Duodenal mucosa (tissue), 2 donors: ENCODE measurements at regions not wholly inside any gene's neighbourhood (a gene's known extent, or its start where the extent isn't known, plus 50 kb on each side); places are given as distances from the start of the nearest gene placed in this dataset.
"Not testable (repeated sequence)": the region's sequence is repeated elsewhere in the genome, so short reads cannot be mapped to it uniquely, and the experiment has no call there.

Experiments
- H3K27ac ChIP-seq: one replicate; pipeline ENCODE4 v1.7.0; 2013; ENCODE audit warnings: low read depth, low read length
- H3K27me3 ChIP-seq, 2 donors: one replicate each; pipeline ENCODE4 v1.7.0; 2013; ENCODE audit warnings: low read length in 2 of 2, control low read depth in 1 of 2; ENCODE audit not compliant: insufficient read depth in 2 of 2, control insufficient read depth in 1 of 2
- H3K36me3 ChIP-seq, 2 donors: one replicate each; pipeline ENCODE4 v1.7.0; 2013; ENCODE audit warnings: low read length in 2 of 2, control low read depth in 1 of 2; ENCODE audit not compliant: insufficient read depth in 2 of 2, control insufficient read depth in 1 of 2
- H3K4me1 ChIP-seq, 2 donors: one replicate each; pipeline ENCODE4 v1.7.0; 2013; ENCODE audit warnings: low read length in 2 of 2, control low read depth in 1 of 2; ENCODE audit not compliant: insufficient read depth in 2 of 2, control insufficient read depth in 1 of 2
- H3K4me3 ChIP-seq, 2 donors: one replicate each; pipeline ENCODE4 v1.7.0; 2013; ENCODE audit warnings: low read length in 2 of 2, low read depth in 1 of 2
- H3K9ac ChIP-seq, 2 donors: one replicate each; pipeline ENCODE4 v1.7.0; 2013; ENCODE audit warnings: low read length in 2 of 2, low read depth in 1 of 2
- H3K9me3 ChIP-seq, 2 donors: one replicate each; pipeline ENCODE4 v1.7.0; 2013; ENCODE audit warnings: low read length in 2 of 2, control low read depth in 1 of 2; ENCODE audit not compliant: control insufficient read depth in 1 of 2

DNA sequence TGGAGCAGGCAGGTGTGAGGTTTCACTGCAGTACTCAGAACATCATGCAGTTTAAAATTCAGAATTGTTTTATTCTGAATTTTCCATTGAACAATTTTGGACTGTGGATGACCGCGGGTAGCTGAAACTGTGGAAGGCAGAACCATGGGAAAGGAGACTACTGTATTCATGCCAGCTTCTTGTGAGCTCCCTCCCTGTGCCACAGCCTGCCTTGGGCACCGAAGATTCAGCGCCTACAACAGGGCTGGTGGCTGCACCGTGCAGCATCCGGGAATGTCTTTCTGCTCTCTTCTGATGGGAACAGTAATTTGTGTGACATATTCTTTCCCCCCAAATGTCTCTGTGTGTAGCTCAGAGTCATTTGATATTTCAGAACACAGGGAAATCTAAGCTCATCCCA is 118.5 kb upstream of the NKX1-1 start:
- no peak overlapping the region for H3K27ac ChIP-seq
- H3K27me3 ChIP-seq, result peaks cover 6 to 12% of the 10 kb centered on the region in 2 donors
- H3K9me3 ChIP-seq, result peaks cover 0 to 2% of the 10 kb centered on the region in 2 donors

DNA sequence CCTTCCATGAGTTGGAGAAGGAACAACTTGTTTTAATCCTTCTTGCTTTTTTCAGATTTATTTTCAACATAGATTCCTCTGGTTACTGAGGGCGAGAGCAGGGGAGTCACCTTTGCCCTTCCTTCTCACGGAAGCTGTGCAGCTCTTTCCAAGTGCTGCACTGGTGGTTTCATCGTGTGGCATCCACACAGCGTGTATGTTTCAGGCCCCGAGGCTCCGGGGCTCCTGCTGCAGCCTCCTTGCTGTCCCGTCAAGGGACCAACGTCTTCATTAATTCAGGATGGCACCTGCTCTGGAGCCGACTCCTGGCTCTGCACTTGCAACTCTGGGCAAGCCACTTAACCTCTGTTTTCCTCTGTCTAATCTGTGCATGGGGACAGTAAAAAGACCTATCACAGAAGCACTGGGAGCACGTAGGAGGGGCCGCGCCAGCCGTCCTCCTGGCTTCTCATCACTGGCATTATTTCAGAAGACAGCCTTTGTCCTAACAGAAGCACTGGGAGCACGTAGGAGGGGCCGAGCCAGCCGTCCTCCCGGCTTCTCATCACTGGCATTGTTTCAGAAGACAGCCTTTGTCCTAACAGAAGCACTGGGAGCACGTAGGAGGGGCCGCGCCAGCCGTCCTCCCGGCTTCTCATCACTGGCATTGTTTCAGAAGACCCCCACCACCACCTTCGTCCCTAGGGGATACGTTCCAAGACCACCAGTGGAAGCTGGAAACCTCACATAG is 117.8 kb upstream of the NKX1-1 start:
- no peaks in the 10 kb centered on the region for H3K4me1 ChIP-seq
- H3K9ac ChIP-seq, result no peak overlapping the region
- H3K27me3 ChIP-seq, result peaks cover 6 to 12% of the 10 kb centered on the region in 2 donors
- no peaks in the 10 kb centered on the region for H3K36me3 ChIP-seq
- H3K4me3 ChIP-seq, result no peak overlapping the region
- no peak overlapping the region for H3K27ac ChIP-seq
- H3K9me3 ChIP-seq, result peaks cover 0 to 2% of the 10 kb centered on the region in 2 donors

More for the DNA sequence above, 118.5 kb upstream of the NKX1-1 start:
- Histone ChIP-seq H3K36me3 (no peaks in the 10 kb centered on the region), H3K4me1 (no peaks in the 10 kb centered on the region), H3K9ac (no peak overlapping the region), H3K4me3 (no peak overlapping the region)

GRCh38 chr4:1523506-1523905 is 117.3 kb upstream of the NKX1-1 start:
- Histone ChIP-seq H3K27ac (no peak overlapping the region), H3K9me3 (peaks cover 0 to 2% of the 10 kb centered on the region in 2 donors), H3K4me3 (no peak overlapping the region), H3K9ac (no peak overlapping the region), H3K4me1 (no peaks in the 10 kb centered on the region), H3K36me3 (no peaks in the 10 kb centered on the region), H3K27me3 (peaks cover 4 to 10% of the 10 kb centered on the region in 2 donors)

DNA sequence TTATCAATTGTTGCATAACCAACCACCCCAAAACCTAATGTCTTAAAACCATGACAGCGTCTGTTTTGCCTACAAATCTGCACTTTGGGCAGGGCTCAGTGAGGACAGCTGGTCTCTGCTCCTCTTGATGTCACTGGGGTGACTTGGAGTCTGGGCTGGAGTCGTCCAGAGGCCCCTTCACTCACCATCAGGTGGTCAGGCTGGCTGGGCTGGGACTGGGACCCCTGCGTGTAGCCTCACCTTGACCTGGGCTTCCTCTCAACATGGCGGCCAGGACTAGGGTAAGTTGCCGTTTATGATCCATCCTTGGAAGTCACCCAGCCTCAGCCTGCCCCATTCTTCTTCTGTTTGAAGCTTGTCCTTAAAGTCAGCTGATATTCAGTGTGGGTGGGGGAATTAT is 116.8 kb upstream of the NKX1-1 start:
- Histone ChIP-seq H3K4me3 (no peak overlapping the region), H3K27ac (no peak overlapping the region), H3K9me3 (peaks cover 0 to 2% of the 10 kb centered on the region in 2 donors), H3K9ac (no peak overlapping the region), H3K36me3 (no peaks in the 10 kb centered on the region), H3K27me3 (peaks cover 0 to 5% of the 10 kb centered on the region in 2 donors), H3K4me1 (no peaks in the 10 kb centered on the region)

DNA sequence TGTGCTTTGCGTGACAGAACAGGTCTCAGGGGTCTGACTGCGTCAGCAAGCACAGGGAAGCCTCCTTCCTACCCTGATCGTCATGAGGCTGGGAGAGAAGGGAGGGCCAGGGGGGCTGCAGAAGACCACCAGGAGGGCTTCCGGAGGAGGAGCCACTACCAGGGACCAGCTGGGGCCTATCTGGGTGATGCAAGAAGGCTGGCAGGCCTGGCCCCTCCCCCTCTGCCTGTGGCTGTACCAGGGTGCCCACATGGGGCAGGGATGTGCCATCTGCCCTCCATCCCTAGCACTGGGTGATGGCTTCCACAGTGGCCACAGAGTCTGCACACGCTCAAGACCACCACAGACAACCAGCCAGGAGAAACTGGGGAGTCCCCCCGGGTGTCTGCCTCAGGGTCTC is 116.4 kb upstream of the NKX1-1 start:
- Histone ChIP-seq H3K9me3 (peaks cover 0 to 2% of the 10 kb centered on the region in 2 donors), H3K27me3 (peaks cover 0 to 4% of the 10 kb centered on the region in 2 donors), H3K4me1 (no peaks in the 10 kb centered on the region), H3K27ac (no peak overlapping the region), H3K36me3 (no peaks in the 10 kb centered on the region), H3K9ac (no peak overlapping the region), H3K4me3 (no peak overlapping the region)

DNA sequence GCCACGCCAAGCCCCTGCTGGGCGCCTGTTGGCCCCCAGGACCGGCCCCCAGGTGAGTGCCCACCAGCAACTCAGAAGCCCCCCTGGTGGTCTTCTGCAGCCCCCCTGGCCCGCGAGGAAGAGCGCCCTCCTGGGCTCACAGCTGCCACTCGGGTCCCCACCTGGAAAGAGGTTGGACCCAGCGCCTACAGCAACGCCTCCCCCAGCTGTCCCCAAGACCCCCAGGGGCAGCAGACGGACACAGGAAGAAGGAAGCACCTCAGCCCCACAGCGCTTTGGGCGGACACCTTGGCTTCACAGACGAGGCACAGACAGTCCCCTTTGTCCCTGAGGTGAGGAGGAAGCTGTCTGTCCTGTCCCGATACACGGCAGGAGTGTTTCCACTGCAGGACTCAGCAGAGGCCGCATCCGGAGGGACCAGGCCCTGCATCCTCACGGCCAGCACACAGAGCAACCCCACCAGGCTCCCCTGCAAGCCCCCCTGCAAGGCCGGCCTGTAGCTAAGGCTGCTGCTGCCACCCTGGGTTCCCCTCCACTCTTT is 115.6 kb upstream of the NKX1-1 start:
- no peak overlapping the region for H3K4me3 ChIP-seq
- no peaks in the 10 kb centered on the region for H3K36me3 ChIP-seq
- H3K4me1 ChIP-seq, result no peaks in the 10 kb centered on the region
- H3K27ac ChIP-seq, result no peak overlapping the region
- H3K9me3 ChIP-seq, result peaks cover 0 to 2% of the 10 kb centered on the region in 2 donors
- H3K27me3 ChIP-seq, result peaks cover 0 to 5% of the 10 kb centered on the region in 2 donors
- H3K9ac ChIP-seq, result no peak overlapping the region

GRCh38 chr4:1520795-1521576 is 114.7 kb upstream of the NKX1-1 start:
- not testable (repeated sequence) for H3K27me3 ChIP-seq, H3K27ac ChIP-seq

DNA sequence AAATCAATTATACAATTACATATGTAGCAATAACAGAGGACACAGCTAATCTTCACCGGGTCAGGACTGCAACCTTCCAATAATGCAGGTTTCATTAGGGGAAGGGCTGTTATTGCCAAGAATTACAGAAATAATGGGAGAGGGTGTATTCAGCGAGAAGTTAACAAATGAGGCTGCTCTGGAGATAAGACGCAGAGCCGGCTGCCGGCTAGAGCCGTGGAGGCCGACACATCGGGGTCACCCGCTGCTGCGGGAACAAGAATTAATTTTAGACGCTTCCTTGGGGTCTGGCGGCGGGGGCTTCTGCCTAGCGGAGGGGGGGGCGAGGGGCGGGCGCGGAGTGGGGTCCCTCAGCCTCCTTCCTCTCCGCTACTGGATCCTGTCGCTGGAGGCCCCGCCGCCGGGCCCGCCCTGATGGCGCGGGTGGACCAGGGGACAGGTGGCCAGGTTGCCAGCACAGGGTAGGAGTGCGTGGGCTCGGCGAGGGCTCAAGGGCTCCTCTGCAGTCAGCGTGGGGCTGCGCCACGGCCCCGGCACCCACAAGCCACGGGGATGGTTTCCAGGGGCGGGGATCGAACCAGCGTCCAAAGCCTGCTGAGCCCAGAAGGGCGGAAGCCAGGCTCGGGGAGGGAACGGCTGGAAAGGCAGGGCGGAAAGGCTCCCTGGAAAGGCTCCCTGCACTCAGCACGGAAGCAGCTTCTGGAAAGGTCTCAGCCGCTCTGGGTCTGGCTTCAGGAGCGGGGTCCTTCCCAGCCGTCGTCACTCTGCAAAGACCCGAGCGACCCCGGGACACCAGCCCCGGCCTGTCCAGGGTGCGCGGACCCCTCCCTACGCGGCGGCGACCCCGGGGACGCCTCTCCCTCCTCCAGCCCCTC is 113.8 kb upstream of the NKX1-1 start:
- H3K27me3 ChIP-seq, result peaks cover 0 to 8% of the 10 kb centered on the region in 2 donors
- no peaks in the 10 kb centered on the region for H3K9me3 ChIP-seq
- H3K27ac ChIP-seq, result no peak overlapping the region
- no peak overlapping the region for H3K4me3 ChIP-seq
- H3K9ac ChIP-seq, result no peak overlapping the region
- H3K36me3 ChIP-seq, result no peaks in the 10 kb centered on the region
- H3K4me1 ChIP-seq, result no peaks in the 10 kb centered on the region

More at GRCh38 chr4:1520795-1521576, 114.7 kb upstream of the NKX1-1 start:
- H3K4me3 ChIP-seq, result peak overlapping the region in 1 of 2 donors; percentile 28
- H3K4me1 ChIP-seq, H3K9ac ChIP-seq, H3K36me3 ChIP-seq, H3K9me3 ChIP-seq: not testable (repeated sequence)

DNA sequence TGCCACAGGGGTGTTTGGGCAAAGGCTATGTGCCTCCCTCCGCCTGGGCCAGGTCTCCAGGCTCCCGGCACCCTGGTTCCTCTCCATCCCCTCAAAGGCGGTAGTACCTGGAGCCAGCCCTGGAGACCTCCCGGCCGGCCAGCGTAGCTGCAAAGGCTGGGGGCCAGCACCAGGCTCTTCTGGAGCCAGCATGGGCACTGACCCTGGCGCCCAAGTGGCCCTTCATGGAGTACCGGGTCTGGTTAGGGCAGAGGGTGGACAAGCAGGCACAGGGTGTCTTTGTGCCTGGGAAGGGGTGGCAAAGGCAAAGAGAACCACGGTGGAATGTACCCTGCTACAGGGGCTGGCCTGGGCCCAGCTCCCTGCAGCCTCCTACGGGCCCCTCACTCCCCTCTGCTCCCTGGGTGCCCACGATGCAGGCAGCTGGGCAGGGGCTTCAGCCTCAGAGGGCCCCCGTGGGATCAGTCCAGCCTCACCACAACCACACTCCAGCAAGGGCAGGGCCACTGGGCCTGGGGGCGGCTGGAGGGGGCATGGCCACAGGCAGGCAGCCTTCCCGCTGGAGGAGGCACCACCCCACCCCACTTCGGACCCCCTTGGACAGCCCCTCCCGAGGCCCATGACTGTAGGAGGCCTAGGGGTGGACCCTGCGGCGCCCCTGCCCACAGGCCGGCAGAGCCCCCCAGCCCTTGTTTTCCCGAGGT is 112.9 kb upstream of the NKX1-1 start:
- Histone ChIP-seq H3K9me3 (peaks cover 0 to under 1% of the 10 kb centered on the region in 2 donors), H3K4me3 (no peak overlapping the region), H3K27ac (no peak overlapping the region), H3K36me3 (no peaks in the 10 kb centered on the region), H3K27me3 (peaks cover 0 to 8% of the 10 kb centered on the region in 2 donors), H3K9ac (no peak overlapping the region), H3K4me1 (no peaks in the 10 kb centered on the region)
